GM20431 (cell line): ENCODE measurements at regions not wholly inside any gene's neighbourhood (a gene's known extent, or its start where the extent isn't known, plus 50 kb on each side); places are given as distances from the start of the nearest gene placed in this dataset.

Experiments
- in situ Hi-C: fragments of 300-500 bp; cut with MseI, MboI; formaldehyde crosslinking; loops from one replicate; pipeline ENCODE4 v1.15.0; 2020; ENCODE audit warnings: low sequenced_read_pairs; ENCODE audit not compliant: unreplicated experiment

- in situ Hi-C loops: no loop called here
These were observed 942.5 kb downstream of the JRKL start for GRCh38 chr11:97332271-97332670.

DNA sequence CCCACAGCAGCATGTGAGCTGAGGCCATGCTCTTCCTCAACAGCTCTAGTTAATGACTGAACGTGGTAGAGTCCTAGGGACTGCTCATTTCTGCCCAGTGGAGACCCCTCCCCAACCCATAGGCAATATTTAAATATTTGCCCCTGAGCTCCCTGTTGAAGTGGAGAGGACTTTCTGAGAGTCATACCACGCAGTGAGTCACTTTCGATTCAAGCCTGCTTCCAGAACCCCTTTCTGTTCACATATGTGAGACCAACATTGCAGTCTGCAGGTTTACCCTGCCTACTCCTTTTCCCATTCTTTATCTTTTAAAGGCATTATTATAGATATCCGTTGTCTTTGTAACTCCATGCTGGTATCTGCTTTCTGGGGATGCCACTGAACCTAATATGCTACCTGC lies 946.3 kb downstream of the JRKL start:
- in situ Hi-C loops: no loop called here

DNA sequence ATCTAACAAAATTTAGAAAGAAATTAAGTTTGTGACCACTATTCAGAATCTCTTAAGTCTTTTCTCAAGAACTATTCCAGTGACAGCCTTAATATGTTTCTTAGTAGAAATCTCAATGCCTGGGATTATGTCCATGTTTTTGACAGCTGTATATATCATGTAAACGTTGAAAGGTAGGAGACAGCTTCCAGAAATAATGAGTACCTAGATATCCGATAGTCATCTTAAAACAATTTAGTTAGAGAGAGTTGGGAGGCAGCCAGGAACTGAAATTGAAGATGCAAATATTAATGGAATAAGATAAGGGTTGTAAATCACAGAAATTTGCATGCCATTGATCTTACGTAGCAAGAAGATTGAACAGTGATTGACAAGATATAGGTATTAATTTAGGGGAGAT lies 955.2 kb downstream of the JRKL start:
- in situ Hi-C loops: no loop called here

- in situ Hi-C loops: no loop called here
These were observed 959.4 kb downstream of the JRKL start for GRCh38 chr11:97349201-97349600.

DNA sequence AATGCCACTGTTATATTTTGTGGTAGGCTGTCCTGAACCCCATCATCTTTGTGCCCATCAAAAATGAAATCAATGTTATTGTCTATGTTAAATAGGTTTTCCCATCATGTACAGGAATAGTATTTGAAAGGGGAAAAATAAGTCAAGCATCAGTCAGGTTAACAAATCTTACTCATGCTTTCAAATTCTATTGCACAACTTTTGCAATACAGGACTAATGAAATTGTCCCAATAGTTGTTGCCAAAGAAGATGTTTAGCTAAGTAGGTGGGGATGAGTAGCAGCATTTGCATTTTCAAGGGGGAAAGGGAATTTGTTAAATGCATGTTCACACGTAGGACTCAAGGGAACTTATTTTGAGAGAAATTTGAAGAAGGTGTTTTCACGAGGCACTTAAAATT lies 962.1 kb downstream of the JRKL start:
- in situ Hi-C loops: no loop called here

DNA sequence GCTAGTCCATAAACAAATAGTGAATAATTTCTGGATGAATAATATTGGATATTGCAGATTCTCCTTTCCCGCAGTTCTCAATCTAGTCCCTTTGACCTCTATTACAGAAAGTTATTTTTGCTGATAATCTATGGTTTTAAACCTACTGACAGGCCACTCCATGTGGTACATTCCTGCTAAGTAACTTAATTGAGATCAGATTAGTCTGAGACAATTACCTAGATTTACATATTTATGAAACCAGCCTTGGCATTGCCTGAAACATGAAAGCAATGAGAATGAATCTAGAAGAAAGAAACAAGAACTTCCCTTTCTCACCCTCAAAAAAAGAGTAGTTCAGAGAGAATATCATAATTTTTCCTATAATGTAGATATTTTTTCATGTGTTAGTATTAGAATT lies 964.2 kb downstream of the JRKL start:
- in situ Hi-C loops: no loop called here

GRCh38 chr11:97354576-97354975 lies 964.8 kb downstream of the JRKL start:
- in situ Hi-C loops: no loop called here

DNA sequence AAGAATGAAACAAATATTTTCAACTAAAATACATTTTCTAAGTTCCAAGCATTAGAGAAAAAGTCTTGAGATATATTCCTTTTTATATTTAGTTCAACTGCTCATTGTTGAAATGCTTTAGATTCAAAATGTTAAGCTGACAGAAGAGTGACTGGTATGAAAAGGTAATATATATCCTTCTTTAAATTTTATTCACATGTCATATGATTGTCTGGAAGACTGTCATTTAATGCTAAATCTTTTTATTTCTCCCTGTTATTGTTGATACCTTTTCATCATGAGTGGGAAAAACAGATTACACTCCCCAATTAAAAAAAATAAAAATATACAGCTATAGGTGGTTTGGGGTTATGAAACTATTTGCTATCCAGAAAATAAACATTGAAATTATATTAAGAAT lies 965.4 kb downstream of the JRKL start:
- in situ Hi-C loops: no loop called here

DNA sequence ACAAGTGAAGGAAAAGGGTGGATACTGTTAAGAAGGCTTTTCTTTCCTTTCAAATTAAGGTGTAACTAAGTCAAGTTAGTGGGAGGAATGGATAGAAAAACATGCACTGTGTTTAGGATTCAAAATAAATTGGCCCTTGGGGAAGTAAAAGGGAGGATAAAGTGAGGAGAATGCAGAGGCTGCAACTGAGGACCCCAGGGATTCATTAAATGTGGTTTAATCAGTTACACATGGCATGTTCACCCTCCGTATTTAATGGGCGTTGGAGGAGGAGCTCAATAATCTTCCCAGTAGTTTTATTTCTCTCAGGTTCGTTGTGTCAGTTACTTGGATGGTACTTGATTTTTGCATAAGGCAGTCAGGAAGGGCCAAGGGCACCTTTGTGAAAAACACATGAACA lies 966.3 kb downstream of the JRKL start:
- in situ Hi-C loops: no loop called here

GRCh38 chr11:97359016-97359415 lies 969.2 kb downstream of the JRKL start:
- in situ Hi-C loops: no loop called here

DNA sequence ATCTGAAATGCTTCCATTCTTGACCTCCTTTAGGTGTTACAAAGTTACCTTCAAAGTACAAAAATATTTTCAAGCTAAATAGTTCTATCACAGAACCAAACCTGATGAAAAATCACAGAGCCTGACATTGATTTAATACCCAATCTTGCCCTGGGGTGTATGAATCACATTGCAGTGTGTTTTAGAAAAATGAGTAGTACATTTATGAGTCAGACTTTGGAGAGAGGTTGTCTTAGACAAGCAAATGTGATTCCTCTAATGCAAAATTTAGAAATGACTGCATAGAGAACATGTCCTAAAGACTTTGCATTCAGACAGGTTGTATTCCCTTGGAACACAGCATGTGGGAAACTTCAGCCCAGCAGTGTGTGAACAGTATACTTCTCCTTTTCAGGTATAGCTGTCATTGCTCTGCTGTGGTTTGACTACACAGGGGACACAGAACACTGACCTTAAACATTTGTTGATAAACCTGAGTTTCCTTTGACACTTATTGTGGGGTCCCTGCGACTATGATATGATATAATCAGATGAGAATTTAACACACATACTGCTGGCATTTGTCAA lies 972.1 kb downstream of the JRKL start:
- in situ Hi-C loops: no loop called here

- in situ Hi-C loops: no loop called here
These were observed 973.5 kb downstream of the JRKL start for GRCh38 chr11:97363331-97363730.

GRCh38 chr11:97364047-97364446 lies 974.2 kb downstream of the JRKL start:
- in situ Hi-C loops: no loop called here

DNA sequence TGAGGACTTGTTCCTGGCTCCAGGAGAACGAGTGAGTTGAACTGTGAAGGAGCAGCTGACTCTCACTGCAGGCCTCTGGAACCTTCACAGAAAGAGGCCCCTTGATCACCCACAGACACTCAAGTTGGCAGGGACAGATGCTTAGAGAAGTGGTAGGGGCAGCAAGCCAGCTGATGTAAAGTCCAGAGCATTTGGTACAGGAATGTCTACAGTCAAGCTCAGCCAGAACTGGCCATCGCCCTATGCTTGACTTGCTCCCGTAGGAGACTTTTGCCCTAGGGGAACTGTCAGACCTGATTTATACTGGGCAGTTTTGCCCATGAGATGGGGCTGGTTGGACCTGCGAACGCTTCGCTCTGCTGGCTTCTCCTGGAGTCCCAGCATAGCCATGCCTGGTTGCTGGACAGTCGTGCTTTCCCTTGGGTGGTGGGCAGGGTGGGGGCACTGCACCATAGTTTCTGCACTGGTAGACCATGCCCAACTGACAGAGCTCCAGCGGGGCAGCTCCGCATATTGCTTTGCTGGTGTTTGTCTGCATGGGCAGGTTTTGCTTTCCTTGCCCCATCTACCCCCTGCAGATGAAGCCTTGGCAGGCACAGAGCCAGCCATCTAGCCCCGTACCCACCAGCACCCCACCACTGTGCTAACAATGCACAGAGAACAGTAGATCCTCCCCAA lies 977.7 kb downstream of the JRKL start:
- in situ Hi-C loops: no loop called here

DNA sequence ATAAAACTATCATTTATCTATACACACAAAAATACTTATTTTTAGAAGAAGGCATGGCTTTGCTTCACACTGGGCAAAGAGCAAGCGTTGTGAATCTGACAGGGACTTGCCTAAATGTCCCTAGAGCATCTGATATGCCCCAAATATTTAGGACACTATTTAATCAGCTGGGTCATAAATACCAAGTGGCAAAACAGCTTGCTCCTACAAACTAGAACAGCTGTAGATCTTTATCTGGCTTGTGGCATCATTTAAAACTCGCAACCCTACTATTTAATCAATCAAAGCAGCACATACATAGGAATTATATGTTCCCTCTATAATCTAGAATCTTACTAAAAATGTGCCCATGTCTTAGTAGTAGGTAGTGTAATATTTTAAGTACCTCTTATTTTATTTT lies 999.5 kb downstream of the JRKL start:
- in situ Hi-C loops: no loop called here

DNA sequence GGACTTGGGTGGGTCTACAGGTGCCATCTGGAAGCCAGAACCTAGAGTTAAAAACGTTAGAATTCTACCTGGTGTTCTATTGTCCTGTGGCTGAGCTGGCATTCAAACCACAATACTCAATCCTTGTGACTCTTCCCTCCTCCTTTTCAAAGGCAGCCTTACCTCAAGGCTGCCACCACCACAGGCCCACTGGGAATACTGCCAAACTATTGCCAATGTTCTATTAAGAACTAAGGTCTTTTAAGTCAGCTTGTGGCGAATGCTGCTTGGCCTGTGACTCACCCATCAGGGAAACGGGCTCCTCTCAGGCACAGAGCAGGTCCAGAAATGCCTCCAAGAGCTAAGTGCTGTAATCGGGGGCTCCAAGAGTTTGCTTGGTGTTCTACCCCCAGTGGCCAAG lies 1008.4 kb downstream of the JRKL start:
- in situ Hi-C loops: no loop called here

- in situ Hi-C loops: no loop called here
These were observed 1019.3 kb downstream of the JRKL start for GRCh38 chr11:97409141-97409540.

- in situ Hi-C loops: no loop called here
These were observed 1025.0 kb downstream of the JRKL start for GRCh38 chr11:97414801-97415200.

DNA sequence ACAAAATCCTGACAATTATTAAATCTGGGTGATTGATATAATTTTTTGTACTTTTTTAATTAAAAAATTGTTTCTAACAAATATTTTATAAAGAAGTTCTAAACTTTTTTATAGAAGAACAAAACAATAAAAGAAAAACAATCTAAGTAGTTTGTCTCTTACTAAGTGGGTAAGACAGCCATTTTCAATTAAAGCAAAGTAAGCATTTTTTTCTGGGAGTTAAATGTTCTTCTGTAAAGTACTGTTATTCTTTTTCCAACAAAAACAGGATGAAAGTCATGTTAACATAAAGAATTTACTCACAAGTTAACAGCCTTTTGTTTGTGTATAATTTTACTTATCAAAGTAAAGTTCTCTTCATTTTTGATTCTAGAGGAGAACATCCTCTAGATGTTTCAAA lies 1029.9 kb downstream of the JRKL start:
- in situ Hi-C loops: no loop called here

DNA sequence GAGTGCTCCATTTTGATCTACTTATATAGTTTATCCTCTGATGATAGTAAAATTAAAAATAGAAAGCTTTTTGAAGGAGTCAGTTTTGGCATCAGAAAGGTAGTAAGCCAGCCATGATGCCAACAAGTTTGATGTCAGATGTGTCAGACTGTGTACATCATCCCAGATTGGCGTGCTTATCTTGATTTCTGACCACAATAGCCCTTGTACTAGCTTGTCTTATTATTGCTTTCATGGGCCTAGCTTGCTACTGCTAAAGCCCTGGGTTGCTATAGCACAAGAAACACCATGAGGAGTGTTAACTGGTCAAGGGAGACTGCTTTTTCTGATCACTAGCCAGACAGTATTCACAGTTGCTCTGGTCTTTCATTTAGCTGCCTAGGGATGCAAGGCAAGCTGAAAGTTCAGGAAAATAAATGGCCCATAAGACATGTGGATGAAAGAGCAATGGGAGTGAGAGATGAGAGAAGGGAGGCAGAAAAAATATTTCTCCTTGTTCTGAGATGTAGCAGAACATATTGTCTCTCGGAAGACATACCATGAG lies 1038.5 kb downstream of the JRKL start:
- in situ Hi-C loops: no loop called here

- in situ Hi-C loops: no loop called here
These were observed 1041.1 kb downstream of the JRKL start for GRCh38 chr11:97430877-97431276.

- in situ Hi-C loops: no loop called here
These were observed 1043.1 kb downstream of the JRKL start for GRCh38 chr11:97432926-97433325.
